OCI-LY7 (cell line): ENCODE measurements at regions not wholly inside any gene's neighbourhood (a gene's known extent, or its start where the extent isn't known, plus 50 kb on each side); places are given as distances from the start of the nearest gene placed in this dataset.

Source experiments
- BruUV-seq: library from RNA; stranded (reverse); fragments of 400-500 nt; replicated peaks from 2 replicates; lab custom pipeline; 2021; lab: Mats Ljungman, UMichigan
- CTCF ChIA-PET: fragments of 300-600 bp; sonication (Branson Sonifier 250); formaldehyde crosslinking; loops from one replicate; lab custom pipeline; 2022; ENCODE audit warnings: antibody characterized with exemption; ENCODE audit not compliant: unreplicated experiment; lab: Charles Lee
- POLR2A ChIA-PET: fragments of 300-600 bp; sonication (Branson Sonifier 250); formaldehyde crosslinking; loops from one replicate; lab custom pipeline; 2022; ENCODE audit warnings: antibody characterized with exemption; lab: Charles Lee
- DNase-seq: peaks from one replicate; pipeline ENCODE4 v3.0.0-alpha.2; 2015; ENCODE audit warnings: low spot score
- H2AFZ ChIP-seq: fragments of 200-600 bp; sonication (generic), shearing (Covaris generic); 2 replicates; pipeline ENCODE4 v1.6.1; 2014; ENCODE audit warnings: mild to moderate bottlenecking, antibody characterized with exemption, low read length, moderate library complexity
- H3K27ac ChIP-seq: fragments of 200-600 bp; sonication (generic); 2 replicates; pipeline ENCODE4 v1.5.1; 2014; ENCODE audit warnings: mixed run types, low read depth, mild to moderate bottlenecking, moderate library complexity, low read length, inconsistent platforms; ENCODE audit not compliant: poor library complexity, severe bottlenecking
- H3K36me3 ChIP-seq: fragments of 200-600 bp; sonication (generic); 2 replicates; pipeline ENCODE4 v1.6.1; 2014; ENCODE audit warnings: mild to moderate bottlenecking, antibody characterized with exemption, low read length, moderate library complexity, mixed read lengths; ENCODE audit not compliant: insufficient read depth
- H3K4me1 ChIP-seq: fragments of 200-600 bp; sonication (generic); 2 replicates; pipeline ENCODE4 v1.5.1; 2014; ENCODE audit warnings: mild to moderate bottlenecking, low read length; ENCODE audit not compliant: insufficient read depth, poor library complexity, severe bottlenecking
- H3K4me2 ChIP-seq: fragments of 200-600 bp; sonication (generic); 2 replicates; pipeline ENCODE4 v1.6.1; 2014; ENCODE audit warnings: mild to moderate bottlenecking, low read length
- H3K4me3 ChIP-seq: fragments of 200-600 bp; sonication (generic); 2 replicates; pipeline ENCODE4 v1.5.1; 2014; ENCODE audit warnings: mild to moderate bottlenecking, low read depth, low read length; ENCODE audit not compliant: poor library complexity, severe bottlenecking
- H3K79me2 ChIP-seq: fragments of 200-600 bp; sonication (generic); 2 replicates; pipeline ENCODE4 v1.6.1; 2016; ENCODE audit warnings: low read depth, mild to moderate bottlenecking, low read length, moderate library complexity, mixed read lengths; ENCODE audit not compliant: insufficient read depth
- H3K9me2 ChIP-seq: fragments of 200-600 bp; sonication (generic); 2 replicates; pipeline ENCODE4 v1.6.1; 2016; ENCODE audit warnings: mild to moderate bottlenecking, low read length, mixed read lengths; ENCODE audit not compliant: insufficient read depth
- H3K9me3 ChIP-seq: fragments of 200-600 bp; sonication (generic); 2 replicates; pipeline ENCODE4 v1.6.1; 2014; ENCODE audit warnings: mild to moderate bottlenecking, mixed run types, low read length, mixed read lengths
- H4K20me1 ChIP-seq: fragments of 200-600 bp; sonication (generic); 2 replicates; pipeline ENCODE4 v1.6.1; 2014; ENCODE audit warnings: mild to moderate bottlenecking, antibody characterized with exemption, low read length, moderate library complexity, mixed read lengths; ENCODE audit not compliant: insufficient read depth
- EZH2phosphoT487 ChIP-seq: fragments of 200-600 bp; sonication (generic); IDR thresholded peaks from 2 replicates; pipeline ENCODE4 v1.6.1; 2018; ENCODE audit warnings: low read depth, borderline replicate concordance, mild to moderate bottlenecking, mixed run types, antibody characterized with exemption, low read length, moderate library complexity, mixed read lengths
- intact Hi-C: fragments of 100-400 bp; cut with micrococcal nuclease; formaldehyde crosslinking; loops from one replicate; pipeline ENCODE4 v1.10.0; 2022; ENCODE audit not compliant: unreplicated experiment
- TF ChIP-seq, protein P1 (sequence below): fragments of 200-600 bp; sonication (generic); conservative IDR thresholded peaks from 2 replicates; pipeline ENCODE4 v1.5.1; 2014; ENCODE audit warnings: mild to moderate bottlenecking, antibody characterized with exemption, low read length, moderate library complexity, mixed read lengths

DNA sequence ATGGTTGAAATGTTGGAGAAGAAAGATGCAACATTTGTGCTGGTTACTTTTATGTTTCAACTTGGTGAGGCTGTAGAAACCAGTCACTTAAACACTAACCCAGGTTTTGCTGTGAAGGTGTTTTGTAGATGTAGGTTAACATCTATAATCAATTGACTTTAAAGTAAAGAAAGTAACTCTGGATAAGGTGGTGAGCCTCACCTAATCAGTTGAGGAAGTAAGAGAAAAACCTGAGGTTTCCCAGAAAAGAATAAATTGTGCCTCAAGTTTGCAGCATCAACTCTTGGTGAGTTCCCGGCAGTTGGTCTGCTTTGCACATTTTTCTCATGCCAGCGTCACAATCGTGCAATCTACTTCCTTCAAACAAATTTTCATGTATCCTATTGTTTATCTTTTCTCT lies 673.4 kb downstream of the QKI start:
- POLR2A ChIA-PET = interaction anchor here (0.6 to 0.7 kb wide), 2 partner anchors 40 to 1713 kb away, joined by 3 read pairs; no protein-coding TSS in a partner anchor
- no peak overlapping the region for H3K27ac ChIP-seq
- DNase-seq = no peak
- H3K4me2 ChIP-seq = no peak overlapping the region
- no peaks in the 10 kb centered on the region for H3K9me2 ChIP-seq
- H2AFZ ChIP-seq = no peak overlapping the region
- no peaks in the 10 kb centered on the region for H4K20me1 ChIP-seq
- CTCF ChIA-PET = no interaction called here
- no peak for TF ChIP-seq EZH2phosphoT487
- TF ChIP-seq, protein P1, sequence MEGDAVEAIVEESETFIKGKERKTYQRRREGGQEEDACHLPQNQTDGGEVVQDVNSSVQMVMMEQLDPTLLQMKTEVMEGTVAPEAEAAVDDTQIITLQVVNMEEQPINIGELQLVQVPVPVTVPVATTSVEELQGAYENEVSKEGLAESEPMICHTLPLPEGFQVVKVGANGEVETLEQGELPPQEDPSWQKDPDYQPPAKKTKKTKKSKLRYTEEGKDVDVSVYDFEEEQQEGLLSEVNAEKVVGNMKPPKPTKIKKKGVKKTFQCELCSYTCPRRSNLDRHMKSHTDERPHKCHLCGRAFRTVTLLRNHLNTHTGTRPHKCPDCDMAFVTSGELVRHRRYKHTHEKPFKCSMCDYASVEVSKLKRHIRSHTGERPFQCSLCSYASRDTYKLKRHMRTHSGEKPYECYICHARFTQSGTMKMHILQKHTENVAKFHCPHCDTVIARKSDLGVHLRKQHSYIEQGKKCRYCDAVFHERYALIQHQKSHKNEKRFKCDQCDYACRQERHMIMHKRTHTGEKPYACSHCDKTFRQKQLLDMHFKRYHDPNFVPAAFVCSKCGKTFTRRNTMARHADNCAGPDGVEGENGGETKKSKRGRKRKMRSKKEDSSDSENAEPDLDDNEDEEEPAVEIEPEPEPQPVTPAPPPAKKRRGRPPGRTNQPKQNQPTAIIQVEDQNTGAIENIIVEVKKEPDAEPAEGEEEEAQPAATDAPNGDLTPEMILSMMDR = no peak
- intact Hi-C loops = no loop called here
- no TSS peak for BruUV-seq
- no peak overlapping the region for H3K4me3 ChIP-seq
- H3K9me3 ChIP-seq = no peaks in the 10 kb centered on the region
- no peaks in the 10 kb centered on the region for H3K36me3 ChIP-seq
- no peaks in the 10 kb centered on the region for H3K4me1 ChIP-seq
- no peaks in the 10 kb centered on the region for H3K79me2 ChIP-seq

DNA sequence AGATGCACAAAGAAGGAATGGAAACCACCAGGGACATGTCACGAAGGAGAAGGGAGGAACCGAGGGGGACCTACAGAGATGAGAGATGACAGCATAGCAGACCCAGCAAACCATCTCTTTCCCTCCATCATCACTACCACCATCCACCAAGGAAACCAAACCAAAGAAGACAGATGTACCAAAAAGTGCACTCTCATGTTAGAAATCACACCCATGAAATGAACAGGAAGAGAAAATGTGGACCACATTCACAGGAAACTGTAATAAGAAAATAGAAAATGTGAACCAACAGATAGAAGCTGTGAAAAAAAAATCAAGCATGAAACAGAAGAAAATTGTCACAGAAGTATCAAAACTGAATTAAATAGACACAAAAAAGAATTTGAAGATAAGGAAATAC lies 672.7 kb downstream of the QKI start:
- H3K36me3 ChIP-seq = no peaks in the 10 kb centered on the region
- no peak overlapping the region for H3K27ac ChIP-seq
- H3K79me2 ChIP-seq = no peaks in the 10 kb centered on the region
- H3K9me3 ChIP-seq = no peaks in the 10 kb centered on the region
- POLR2A ChIA-PET = no interaction called here
- no peaks in the 10 kb centered on the region for H3K4me1 ChIP-seq
- no peak overlapping the region for H3K4me3 ChIP-seq
- no peaks in the 10 kb centered on the region for H4K20me1 ChIP-seq
- H3K9me2 ChIP-seq = no peaks in the 10 kb centered on the region
- TF ChIP-seq, protein P1 = no peak
- no peak for TF ChIP-seq EZH2phosphoT487
- H2AFZ ChIP-seq = no peak overlapping the region
- intact Hi-C loops = no loop called here
- no peak for DNase-seq
- CTCF ChIA-PET = no interaction called here
- no TSS peak for BruUV-seq
- H3K4me2 ChIP-seq = no peak overlapping the region

DNA sequence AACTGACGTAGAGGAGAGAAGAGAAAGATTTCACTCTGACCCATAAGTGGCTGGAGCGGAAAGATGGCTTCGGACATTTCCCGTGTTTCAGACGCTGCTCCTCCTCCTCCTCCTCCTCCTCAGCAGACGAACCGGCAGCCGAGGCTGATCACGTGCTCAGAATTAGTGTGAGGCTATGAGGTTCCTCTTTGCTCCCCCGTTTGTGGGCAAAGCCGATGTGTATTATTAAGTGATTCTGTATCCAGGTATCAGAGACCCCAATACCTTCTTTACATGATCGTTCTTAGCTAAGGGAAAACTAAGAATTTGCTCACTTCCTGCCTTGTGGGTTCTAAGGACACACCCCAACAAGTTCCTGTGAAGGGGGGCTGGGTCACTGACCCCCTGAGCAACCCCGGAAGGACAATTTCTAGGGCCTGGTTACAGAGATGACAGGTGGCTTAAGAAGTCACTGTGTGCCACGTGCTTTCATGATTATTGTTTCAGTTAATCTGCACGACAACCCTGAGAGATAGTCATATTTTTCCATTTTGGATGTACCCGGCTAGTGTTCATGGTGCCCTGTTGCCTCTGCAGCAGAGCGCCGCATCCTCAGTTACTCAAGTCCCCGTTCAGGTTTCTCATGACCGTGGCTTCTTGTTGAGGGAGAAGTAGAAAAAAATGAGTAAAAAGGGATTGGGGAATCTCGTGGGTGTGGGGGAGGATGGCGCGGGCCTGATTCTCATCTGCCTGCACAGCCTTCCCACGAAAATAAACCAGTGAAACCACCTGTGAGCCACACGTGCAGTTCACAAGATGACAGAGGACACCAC lies 671.8 kb downstream of the QKI start:
- Histone ChIP-seq H4K20me1 (no peaks in the 10 kb centered on the region), H3K4me1 (no peaks in the 10 kb centered on the region), H3K4me2 (no peak overlapping the region), H3K79me2 (no peaks in the 10 kb centered on the region), H3K9me3 (no peaks in the 10 kb centered on the region), H3K4me3 (no peak overlapping the region), H3K27ac (no peak overlapping the region), H3K36me3 (no peaks in the 10 kb centered on the region), H3K9me2 (no peaks in the 10 kb centered on the region), H2AFZ (no peak overlapping the region)
- TF ChIP-seq EZH2phosphoT487 = no peak
- TF ChIP-seq, protein P1 = no peak
- POLR2A ChIA-PET = interaction anchor here (0.9 kb wide), 1 partner anchor 869 kb away, joined by 5 read pairs; no protein-coding TSS in a partner anchor
- CTCF ChIA-PET = interaction anchor here (0.6 kb wide), 1 partner anchor 635 kb away, joined by 4 read pairs; no protein-coding TSS in a partner anchor
- DNase-seq = no peak
- BruUV-seq = no TSS peak
- intact Hi-C loops = no loop called here
